ENCODE measurements at regions not wholly inside any gene's neighbourhood (a gene's known extent, or its start where the extent isn't known, plus 50 kb on each side); places are given as distances from the start of the nearest gene placed in this dataset.

DNA sequence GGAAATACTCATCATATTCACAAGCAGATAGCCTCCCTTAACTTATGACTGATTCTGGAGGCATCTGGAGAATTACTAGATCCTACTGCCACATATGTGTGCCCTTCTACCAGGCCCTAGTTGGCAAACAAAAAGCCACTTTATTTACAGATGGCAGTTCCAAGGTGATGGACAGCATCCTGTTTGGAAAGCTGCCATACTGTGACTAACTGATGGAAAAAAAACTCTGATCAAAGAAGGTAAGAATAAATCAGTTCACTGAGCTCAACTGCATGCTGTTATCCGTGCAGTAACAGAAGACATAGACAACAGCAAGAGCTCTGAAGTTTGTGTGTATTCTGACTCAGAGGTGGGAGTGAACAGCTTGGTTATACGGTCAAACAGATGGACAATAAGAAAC is 279.8 kb upstream of the POU5F2 start:
- intact Hi-C loops (cut with micrococcal nuclease), result no loop called here

DNA sequence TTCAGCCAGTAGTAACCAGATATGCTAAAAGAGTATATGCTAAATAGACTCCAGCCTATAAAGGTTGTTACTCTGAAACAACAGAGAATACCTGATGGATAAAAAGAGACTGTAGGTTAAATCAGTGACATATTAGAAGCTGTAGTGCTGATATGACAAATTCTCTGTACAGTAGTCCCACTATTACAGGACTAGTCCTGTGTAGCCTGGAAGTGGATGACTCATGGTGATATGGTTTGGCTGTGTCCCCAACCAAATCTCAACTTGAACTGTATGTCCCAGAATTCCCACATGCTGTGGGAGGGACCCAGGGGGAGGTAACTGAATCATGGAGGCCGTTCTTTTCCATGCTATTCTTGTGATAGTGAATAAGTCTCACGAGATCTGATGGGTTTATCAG is 276.2 kb upstream of the POU5F2 start:
- CTCF ChIA-PET, result no interaction called here
- Histone ChIP-seq H2AFZ (ENCODE audit: insufficient read depth, low read depth, low read length, poor library complexity, severe bottlenecking) (no peak overlapping the region), H3K4me2 (replicated peaks; ENCODE audit: low read depth, low read length, poor library complexity, severe bottlenecking) (no peak overlapping the region), H3K36me3 (replicated peaks in 1 of 2; ENCODE audit: control extremely low read depth in 1 of 2, control insufficient read depth in 1 of 2, extremely low read depth in 1 of 2, insufficient read depth in 2 of 2, low read length in 1 of 2) (peaks cover 10 to 14% of the 10 kb centered on the region in 2 experiments), H3K4me1 (ENCODE audit: control insufficient read depth in 2 of 2, insufficient read depth in 2 of 2, low read length in 2 of 2) (peaks cover under 1 to 1% of the 10 kb centered on the region in 2 donors), H3K9me3 (ENCODE audit: control extremely low read depth in 1 of 3, control insufficient read depth in 2 of 3, insufficient read depth in 1 of 3, low read length in 2 of 3) (peaks cover 0 to 22% (median 0%) of the 10 kb centered on the region in 3 donors), H3K9ac (ENCODE audit: low read length) (no peak overlapping the region), H3K79me2 (ENCODE audit: control insufficient read depth, insufficient read depth, low read length) (peaks cover 15% of the 10 kb centered on the region), H3K27ac (ENCODE audit: low read length in 2 of 2) (no peak overlapping the region), H4K20me1 (ENCODE audit: control insufficient read depth, insufficient read depth, low read length, poor library complexity, severe bottlenecking) (no peaks in the 10 kb centered on the region), H3K4me3 (ENCODE audit: control extremely low read depth in 1 of 5, extremely low read depth in 1 of 5, insufficient read depth in 1 of 5, low read depth in 2 of 5, low read length in 4 of 5) (no peak overlapping the region), H3K27me3 (replicated peaks in 1 of 4; ENCODE audit: control extremely low read depth in 1 of 4, control insufficient read depth in 3 of 4, insufficient read depth in 4 of 4, low read length in 3 of 4) (no peaks in the 10 kb centered on the region)
- Mint-ChIP-seq H3K4me3 (no peak overlapping the region), H3K9me3 (ENCODE audit: insufficient read depth) (peaks cover 10% of the 10 kb centered on the region), H3K27ac (no peak overlapping the region), H3K4me1 (peaks cover 2% of the 10 kb centered on the region), H3K27me3 (no peaks in the 10 kb centered on the region)
- ATAC-seq (ENCODE audit: low read depth) (no peak), DNase-seq (no peak)
- intact Hi-C loops (cut with micrococcal nuclease), result no loop called here
- WGBS (ENCODE audit: insufficient coverage), result no CpG with 5 or more reads among the region's 2 CpGs
- TF ChIP-seq, protein P1, sequence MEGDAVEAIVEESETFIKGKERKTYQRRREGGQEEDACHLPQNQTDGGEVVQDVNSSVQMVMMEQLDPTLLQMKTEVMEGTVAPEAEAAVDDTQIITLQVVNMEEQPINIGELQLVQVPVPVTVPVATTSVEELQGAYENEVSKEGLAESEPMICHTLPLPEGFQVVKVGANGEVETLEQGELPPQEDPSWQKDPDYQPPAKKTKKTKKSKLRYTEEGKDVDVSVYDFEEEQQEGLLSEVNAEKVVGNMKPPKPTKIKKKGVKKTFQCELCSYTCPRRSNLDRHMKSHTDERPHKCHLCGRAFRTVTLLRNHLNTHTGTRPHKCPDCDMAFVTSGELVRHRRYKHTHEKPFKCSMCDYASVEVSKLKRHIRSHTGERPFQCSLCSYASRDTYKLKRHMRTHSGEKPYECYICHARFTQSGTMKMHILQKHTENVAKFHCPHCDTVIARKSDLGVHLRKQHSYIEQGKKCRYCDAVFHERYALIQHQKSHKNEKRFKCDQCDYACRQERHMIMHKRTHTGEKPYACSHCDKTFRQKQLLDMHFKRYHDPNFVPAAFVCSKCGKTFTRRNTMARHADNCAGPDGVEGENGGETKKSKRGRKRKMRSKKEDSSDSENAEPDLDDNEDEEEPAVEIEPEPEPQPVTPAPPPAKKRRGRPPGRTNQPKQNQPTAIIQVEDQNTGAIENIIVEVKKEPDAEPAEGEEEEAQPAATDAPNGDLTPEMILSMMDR (IDR thresholded peaks at IDR 0.05), result no peak
- TF ChIP-seq EZH2 (IDR thresholded peaks at IDR 0.05; ENCODE audit: borderline replicate concordance, insufficient read depth, low read depth, low read length, poor library complexity, severe bottlenecking), result no peak
- POLR2A ChIA-PET, result no interaction called here

More for the DNA sequence above, 279.8 kb upstream of the POU5F2 start:
- no peaks in the 10 kb centered on the region for H4K20me1 ChIP-seq (ENCODE audit: control insufficient read depth, insufficient read depth, low read length, poor library complexity, severe bottlenecking)
- peaks cover 3 to 8% of the 10 kb centered on the region in 2 experiments for H3K36me3 ChIP-seq (replicated peaks in 1 of 2; ENCODE audit: control extremely low read depth in 1 of 2, control insufficient read depth in 1 of 2, extremely low read depth in 1 of 2, insufficient read depth in 2 of 2, low read length in 1 of 2)
- H3K9ac ChIP-seq (ENCODE audit: low read length), result no peak overlapping the region
- no peaks in the 10 kb centered on the region for H3K27me3 ChIP-seq (replicated peaks in 1 of 4; ENCODE audit: control extremely low read depth in 1 of 4, control insufficient read depth in 3 of 4, insufficient read depth in 4 of 4, low read length in 3 of 4)
- H3K9me3 Mint-ChIP-seq (ENCODE audit: insufficient read depth), result peaks cover 3% of the 10 kb centered on the region
- no peak for DNase-seq
- H3K4me3 ChIP-seq (ENCODE audit: control extremely low read depth in 1 of 5, extremely low read depth in 1 of 5, insufficient read depth in 1 of 5, low read depth in 2 of 5, low read length in 4 of 5), result no peak overlapping the region
- TF ChIP-seq, protein P1 (IDR thresholded peaks at IDR 0.05), result no peak
- no peak for TF ChIP-seq EZH2 (IDR thresholded peaks at IDR 0.05; ENCODE audit: borderline replicate concordance, insufficient read depth, low read depth, low read length, poor library complexity, severe bottlenecking)
- no peaks in the 10 kb centered on the region for H3K79me2 ChIP-seq (ENCODE audit: control insufficient read depth, insufficient read depth, low read length)
- no peak overlapping the region for H3K4me2 ChIP-seq (replicated peaks; ENCODE audit: low read depth, low read length, poor library complexity, severe bottlenecking)
- POLR2A ChIA-PET, result no interaction called here
- H3K9me3 ChIP-seq (ENCODE audit: control extremely low read depth in 1 of 3, control insufficient read depth in 2 of 3, insufficient read depth in 1 of 3, low read length in 2 of 3), result peaks cover 0 to 4% (median 0%) of the 10 kb centered on the region in 3 donors
- no peak overlapping the region for H3K27ac Mint-ChIP-seq
- H3K4me3 Mint-ChIP-seq, result no peak overlapping the region
- no peak for ATAC-seq (ENCODE audit: low read depth)
- H3K27ac ChIP-seq (ENCODE audit: low read length in 2 of 2), result no peak overlapping the region
- CTCF ChIA-PET, result no interaction called here
- WGBS (ENCODE audit: insufficient coverage), result 92% methylated on average over 2 of the region's 2 CpGs
- peaks cover 6% of the 10 kb centered on the region in 2 donors for H3K4me1 ChIP-seq (ENCODE audit: control insufficient read depth in 2 of 2, insufficient read depth in 2 of 2, low read length in 2 of 2)
- no peak overlapping the region for H2AFZ ChIP-seq (ENCODE audit: insufficient read depth, low read depth, low read length, poor library complexity, severe bottlenecking)
- H3K4me1 Mint-ChIP-seq, result peaks cover 24% of the 10 kb centered on the region
- no peaks in the 10 kb centered on the region for H3K27me3 Mint-ChIP-seq

Measured in B cell (primary cell).